Lower leg skin (tissue), 3 donors: ENCODE measurements at regions not wholly inside any gene's neighbourhood (a gene's known extent, or its start where the extent isn't known, plus 50 kb on each side); places are given as distances from the start of the nearest gene placed in this dataset.

Experiments
- CTCF ChIP-seq, 3 donors: fragments of 450-650 bp; IDR thresholded peaks; one replicate each; pipeline ENCODE4 v1.5.1; 2016; ENCODE audit warnings: antibody characterized with exemption in 3 of 3, mild to moderate bottlenecking in 3 of 3, moderate library complexity in 2 of 3
- POLR2A ChIP-seq, 2 donors: fragments of 450-650 bp; IDR thresholded peaks; one replicate each; pipeline ENCODE4 v1.6.1; 2016 to 2017; ENCODE audit warnings: antibody characterized with exemption in 2 of 2, mild to moderate bottlenecking in 1 of 2, moderate library complexity in 1 of 2

- TF ChIP-seq CTCF (IDR thresholded peaks at IDR 0.05) (no peak), POLR2A (IDR thresholded peaks at IDR 0.05) (no peak)
These were observed 52.4 kb downstream of the NAV1 start for GRCh38 chr1:201591348-201591747.
